Vagina (tissue), 2 donors: ENCODE measurements at regions not wholly inside any gene's neighbourhood (a gene's known extent, or its start where the extent isn't known, plus 50 kb on each side); places are given as distances from the start of the nearest gene placed in this dataset.

Experiments used
- CTCF ChIP-seq, 3 experiments: fragments of 450-650 bp in 2 of 3; fragments of 200-600 bp in 1 of 3; sonication (generic) in 1 of 3; IDR thresholded peaks; one replicate each; pipeline ENCODE4 v1.5.1; 2017 to 2019; ENCODE audit warnings: antibody characterized with exemption in 3 of 3, mild to moderate bottlenecking in 2 of 3, moderate library complexity in 2 of 3
- POLR2A ChIP-seq, 2 donors: fragments of 450-650 bp; IDR thresholded peaks; one replicate each; pipeline ENCODE4 v1.6.1; 2017; ENCODE audit warnings: antibody characterized with exemption in 2 of 2, mild to moderate bottlenecking in 2 of 2, moderate library complexity in 2 of 2

GRCh38 chr4:24015782-24016181 lies 125.9 kb upstream of the PPARGC1A start:
- TF ChIP-seq CTCF (IDR thresholded peaks at IDR 0.05) (no peak), POLR2A (IDR thresholded peaks at IDR 0.05) (no peak)
